GM18520 (cell line): ENCODE measurements at regions not wholly inside any gene's neighbourhood (a gene's known extent, or its start where the extent isn't known, plus 50 kb on each side); places are given as distances from the start of the nearest gene placed in this dataset.
"Not testable (repeated sequence)": the region's sequence is repeated elsewhere in the genome, so short reads cannot be mapped to it uniquely, and the experiment has no call there.

Source experiments
- ATAC-seq: cut with Tn5 transposase; IDR thresholded peaks from one replicate; pipeline ENCODE4 v1.9.1; 2021; ENCODE audit not compliant: unreplicated experiment

DNA sequence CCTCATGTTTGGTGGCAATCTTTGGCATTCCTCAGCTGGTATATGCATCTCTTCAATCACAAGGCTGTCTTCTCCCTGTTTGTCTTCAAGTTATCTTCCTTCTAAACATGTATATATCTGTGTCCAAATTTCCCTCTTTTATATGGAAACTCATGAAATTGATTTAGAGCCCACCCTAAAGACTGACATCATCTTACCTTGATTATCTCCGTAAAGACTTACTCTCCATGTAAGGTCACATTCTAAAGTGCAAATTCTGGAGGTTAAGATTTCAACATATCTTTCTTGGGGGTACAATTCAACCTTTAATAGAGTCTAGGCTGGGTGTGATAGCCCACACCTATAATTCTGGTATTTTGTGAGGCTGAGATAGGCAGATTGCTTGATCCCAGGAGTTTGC is 215.8 kb upstream of the LRRC4C start:
- ATAC-seq, result no peak

DNA sequence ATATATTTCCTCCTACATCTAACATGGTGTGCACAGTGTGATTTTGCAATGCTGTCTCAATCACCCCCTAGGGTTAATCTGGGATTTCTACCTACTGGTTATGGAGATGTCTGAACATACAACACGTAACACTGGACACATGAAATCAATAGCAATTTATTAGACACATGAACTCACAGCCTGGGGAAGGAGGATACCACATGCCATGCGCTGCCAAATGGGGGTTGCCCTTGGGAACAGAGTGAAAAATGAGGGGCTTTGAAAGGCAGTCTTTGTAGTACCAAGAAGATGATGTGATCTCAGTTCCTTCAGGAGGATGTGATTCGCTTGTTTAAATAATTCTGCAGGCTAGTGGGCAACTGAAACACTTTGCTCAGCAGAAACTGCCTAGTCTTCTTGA is 253.6 kb upstream of the LRRC4C start:
- ATAC-seq, result no peak

DNA sequence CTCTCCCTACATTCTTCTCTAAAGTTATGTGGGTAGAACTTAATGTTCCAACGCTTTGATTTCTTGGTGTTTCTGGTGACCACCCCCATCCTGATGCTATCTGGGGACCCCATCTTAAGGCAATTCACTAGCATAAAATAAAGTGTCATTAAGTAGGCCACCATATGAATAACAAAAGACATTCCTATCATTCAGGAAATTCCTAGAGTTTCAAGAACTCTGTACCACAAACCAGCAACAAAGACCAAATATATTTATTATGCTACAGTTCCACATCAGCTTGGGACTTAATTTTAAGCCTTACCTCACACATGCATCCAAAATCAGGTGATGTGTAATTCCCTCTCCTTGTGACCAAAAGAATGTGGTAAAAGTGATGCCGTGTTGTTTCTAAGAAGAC is 254.6 kb upstream of the LRRC4C start:
- ATAC-seq, result no peak

DNA sequence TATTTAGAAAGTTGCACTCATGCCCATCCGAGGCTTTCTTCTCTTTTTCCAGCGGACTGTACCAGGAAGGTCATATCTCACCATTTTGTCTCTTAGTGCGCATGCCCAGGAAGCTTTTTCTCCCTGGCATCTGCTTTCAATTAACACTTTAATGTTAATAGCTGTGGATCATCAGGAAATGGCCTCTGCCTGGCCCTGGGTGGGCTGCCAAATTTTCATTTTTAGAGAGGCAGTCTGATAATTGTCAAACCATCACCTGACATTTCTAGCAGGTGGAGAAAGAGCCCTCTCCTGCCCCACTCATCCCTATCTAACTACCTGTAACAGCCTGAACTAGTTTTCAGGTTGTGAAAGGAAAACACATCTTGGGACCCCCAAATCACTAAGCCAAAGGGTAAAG is 257.4 kb upstream of the LRRC4C start:
- ATAC-seq, result no peak

DNA sequence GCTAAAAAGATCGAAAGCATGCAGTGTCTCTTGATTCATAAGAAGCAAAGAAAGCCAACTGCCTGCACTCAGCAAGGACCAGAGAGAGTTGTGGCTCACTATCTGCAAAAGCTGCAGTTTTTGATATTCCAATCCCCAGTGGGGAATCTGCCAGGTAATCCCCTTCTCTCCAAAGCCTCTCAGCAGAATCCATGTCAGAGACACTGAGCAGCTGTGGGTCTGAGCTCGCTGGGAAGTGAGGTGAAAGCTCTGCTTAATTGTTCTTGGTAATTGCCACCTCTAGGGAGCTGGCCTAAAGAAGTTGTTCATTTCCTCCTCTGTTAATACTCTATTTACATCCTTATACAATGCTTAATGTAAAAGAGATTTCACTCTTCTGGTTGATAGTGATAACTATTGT is 261.3 kb upstream of the LRRC4C start:
- no peak for ATAC-seq

DNA sequence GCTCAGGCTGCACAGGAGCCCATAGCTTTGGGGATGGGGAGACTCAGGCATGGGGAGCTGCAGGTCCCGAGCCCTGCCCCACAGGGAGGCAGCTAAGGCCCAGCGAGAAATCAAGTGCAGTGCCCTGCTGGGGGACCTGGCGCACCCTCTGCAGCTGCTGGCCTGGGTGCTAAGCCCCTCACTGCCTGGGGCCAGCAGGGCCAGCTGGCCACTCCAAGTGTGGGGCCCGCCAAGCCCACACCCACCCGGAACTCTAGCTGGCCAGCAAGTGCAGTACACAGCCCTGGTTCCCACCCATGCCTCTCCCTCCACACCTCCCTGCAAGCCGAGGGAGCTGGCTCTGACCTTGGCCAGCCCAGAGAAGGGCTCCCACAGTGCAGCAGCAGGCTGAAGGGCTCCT is 268.7 kb upstream of the LRRC4C start:
- ATAC-seq, result not testable (repeated sequence)

DNA sequence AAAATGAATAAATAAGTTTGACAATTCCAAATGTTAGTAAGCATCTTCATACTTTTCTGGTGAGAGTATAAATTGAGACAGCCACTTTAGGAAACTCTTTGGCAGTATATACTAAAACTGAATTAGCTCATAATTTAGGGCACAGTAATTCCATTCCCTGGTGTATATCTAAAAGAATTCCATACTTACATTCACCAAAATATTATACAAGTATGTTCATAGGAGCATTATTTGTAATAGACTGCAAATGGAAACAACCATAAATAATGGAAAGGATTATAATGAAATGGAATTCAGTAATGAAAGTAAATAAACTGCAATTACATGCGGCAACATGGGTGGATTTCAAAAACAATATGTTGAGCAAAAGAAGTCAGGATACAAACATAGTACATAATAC is 315.8 kb upstream of the LRRC4C start:
- no peak for ATAC-seq

DNA sequence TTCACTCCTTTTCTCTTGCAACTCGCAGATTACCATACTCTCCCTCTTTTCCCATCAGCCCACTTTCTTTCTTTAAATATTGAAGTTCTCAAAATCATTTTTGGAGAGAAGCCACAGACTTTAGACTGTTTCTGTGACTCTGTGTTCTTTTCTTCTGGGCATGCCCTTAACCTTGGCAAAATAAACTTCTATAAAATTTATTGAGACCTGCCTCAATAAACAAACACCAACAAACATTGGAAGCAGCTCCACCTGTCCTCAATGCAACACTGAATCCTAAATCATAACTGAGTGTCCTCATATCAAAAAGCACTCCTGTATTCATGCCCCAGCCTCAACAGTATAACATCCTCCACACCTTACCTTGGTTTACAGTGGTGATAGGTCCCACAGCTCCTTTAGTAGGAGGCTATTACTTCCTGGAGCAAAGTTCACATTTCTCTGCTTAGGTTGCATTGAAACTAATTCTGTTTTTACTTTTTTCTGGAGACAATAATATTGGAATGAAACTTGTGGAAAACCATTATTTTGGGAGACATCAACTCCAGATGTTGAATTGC is 320.0 kb upstream of the LRRC4C start:
- ATAC-seq, result no peak

DNA sequence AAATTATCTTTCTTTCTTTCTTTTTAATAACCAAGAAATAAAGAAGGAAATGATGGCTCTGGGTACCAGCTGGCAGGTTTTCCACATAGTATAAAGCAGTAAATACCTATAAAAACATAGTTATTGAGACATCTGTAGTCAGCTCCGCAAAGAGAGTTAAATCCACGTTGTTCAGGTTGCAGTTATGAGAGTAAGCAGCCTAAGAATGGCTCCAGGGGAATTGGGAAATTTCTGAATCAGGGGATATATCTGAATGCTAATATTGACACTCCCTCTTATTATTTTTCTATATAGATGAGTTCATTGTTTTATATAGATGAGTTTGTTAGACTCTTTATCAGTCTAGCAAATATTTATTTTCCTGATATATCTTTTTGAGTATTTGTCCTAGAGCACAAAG is 322.0 kb upstream of the LRRC4C start:
- no peak for ATAC-seq

DNA sequence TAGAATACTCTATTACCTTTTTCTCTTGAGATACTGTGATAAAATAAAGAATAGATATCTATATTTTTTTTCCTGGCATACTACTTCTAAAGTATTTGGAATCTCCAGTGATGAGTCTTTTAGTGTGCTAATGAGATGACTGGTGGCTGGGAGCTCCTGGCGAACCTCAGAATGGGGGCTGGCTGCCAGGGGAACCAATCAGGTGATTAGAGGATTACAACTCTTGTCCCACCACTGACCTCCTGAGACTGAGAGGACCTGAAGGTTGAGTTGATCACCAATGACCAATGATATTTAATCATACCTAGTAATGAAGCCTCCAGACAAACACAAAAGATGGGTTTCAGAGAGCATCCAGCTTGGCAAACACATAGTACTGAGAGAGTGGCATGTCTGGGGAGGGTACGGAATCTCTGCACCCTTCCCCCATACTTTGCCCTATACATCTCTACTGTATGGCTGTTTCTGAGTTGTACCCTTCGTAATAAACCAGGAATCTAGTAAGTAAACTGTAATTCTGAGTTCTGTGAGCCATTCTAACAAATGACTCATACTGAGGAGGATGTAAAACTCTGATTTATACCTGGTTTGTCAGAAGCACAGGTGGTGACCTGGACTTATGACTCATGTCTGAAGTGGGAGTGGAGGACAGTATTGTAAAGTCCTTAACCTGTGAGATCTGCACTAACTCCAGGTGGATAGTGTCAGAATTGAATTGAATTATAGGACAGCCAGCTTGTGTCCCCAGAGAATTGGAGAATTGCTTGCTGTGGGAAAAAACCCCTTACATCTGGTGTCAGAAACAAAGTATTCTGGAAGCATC is 325.3 kb upstream of the LRRC4C start:
- no peak for ATAC-seq

DNA sequence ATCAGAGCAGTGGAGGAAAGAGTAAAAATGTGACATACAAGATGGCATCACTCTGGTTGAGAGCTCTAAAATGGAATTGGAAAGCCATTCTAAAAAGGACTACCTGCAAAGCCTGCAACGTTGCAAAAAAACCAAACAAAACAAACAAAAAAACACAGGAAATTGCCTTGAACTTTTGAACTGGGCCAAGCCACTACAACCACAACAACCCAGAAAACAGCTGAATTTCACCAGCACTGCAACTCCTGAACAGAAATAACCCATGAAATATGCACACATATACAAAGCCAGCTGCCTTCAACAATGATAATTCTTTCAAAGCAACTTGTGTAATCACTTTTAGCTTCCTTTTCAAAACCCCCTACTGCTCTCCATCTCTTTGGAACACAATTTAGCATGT is 326.6 kb upstream of the LRRC4C start:
- ATAC-seq, result no peak

DNA sequence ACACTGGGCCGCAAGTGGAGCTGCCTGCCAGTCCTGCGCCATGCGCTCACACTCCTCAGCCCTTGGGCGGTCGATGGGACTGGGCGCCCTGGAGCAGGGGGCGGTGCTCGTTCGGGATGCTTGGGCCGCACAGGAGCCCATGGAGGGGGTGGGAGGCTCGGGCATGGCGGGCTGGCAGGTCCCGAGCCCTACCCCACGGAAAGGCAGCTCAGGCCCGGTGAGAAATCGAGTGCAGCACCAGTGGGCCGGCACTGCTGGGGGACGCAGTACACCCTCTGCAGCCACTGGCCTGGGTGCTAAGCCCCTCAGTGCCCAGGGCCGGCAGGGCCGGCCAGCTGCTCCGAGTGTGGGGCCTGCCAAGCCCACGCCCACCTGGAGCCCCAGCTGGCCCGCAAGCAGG is 328.7 kb upstream of the LRRC4C start:
- no peak for ATAC-seq

DNA sequence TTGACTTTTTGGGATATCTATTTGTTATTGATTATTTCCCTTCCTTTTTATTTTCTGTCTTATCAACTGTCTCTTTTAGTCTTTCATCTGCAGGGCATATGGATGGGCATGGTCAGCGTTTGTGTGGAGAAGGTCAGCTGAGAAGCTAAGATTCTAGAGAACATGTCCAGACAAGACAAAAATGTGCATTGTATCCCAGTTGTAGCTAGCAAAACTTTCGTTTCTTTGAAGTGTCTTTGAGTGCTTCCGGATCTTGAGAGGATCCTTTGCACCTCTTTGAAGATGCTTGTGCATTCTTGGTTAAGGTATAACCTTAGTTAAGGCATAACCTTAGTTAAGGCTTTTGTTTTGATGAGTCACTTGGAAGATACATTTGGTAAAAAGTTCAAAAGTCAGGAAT is 329.9 kb upstream of the LRRC4C start:
- ATAC-seq, result no peak

DNA sequence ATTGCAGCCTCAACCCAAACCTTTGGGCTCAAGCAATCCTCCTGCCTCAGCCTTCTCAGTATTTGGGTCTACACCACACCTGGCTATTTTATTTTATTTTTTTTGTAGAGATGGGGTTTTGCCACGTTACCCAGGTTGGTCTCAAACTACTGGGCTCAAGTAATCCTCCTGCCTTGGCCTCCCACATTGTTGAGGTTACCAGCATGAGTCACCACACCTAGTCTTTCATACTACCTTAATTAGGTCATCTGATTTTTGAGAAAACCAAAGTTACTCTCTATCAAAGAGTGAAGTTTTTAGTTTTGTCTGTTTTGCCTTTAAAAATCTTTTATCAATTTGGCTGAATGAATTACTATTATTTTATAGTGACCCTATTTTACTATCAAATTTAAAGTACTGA is 335.6 kb upstream of the LRRC4C start:
- no peak for ATAC-seq

DNA sequence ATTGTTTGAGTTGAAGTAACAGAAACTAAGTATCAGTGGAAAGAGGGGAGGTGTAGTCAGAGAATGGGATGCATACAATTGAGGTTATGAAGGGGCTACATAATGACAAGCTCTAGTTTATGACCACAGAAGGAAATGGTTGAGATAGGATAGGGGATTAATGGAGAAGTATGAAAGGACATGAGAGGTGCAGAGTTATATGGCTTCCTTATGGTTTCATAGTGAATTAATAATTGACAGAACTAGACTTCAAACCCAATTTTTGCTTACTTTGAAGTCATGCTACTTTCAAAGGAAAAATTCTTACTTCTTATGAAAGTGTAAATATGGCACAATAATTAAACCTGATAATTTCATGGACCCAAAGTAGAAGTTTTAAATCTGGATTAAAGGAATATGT is 340.3 kb upstream of the LRRC4C start:
- ATAC-seq, result no peak

DNA sequence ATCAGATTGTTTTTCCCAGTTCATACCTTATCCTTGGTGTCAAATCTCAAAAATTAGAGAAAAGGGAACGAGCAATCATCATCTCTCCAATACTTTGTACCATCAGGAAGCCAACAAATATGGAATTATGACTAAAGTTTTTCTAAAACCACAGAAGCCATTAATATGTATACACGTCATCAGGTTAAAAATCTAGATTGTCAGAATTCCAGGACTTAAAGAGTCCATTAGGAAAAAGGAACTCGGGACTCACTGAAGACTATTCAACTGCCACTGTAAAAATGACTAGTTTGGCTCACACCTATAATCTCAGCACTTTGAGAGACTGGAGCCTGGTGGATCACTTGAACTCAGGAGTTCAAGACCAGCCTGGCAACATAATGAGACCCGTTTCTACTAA is 344.4 kb upstream of the LRRC4C start:
- ATAC-seq, result no peak

DNA sequence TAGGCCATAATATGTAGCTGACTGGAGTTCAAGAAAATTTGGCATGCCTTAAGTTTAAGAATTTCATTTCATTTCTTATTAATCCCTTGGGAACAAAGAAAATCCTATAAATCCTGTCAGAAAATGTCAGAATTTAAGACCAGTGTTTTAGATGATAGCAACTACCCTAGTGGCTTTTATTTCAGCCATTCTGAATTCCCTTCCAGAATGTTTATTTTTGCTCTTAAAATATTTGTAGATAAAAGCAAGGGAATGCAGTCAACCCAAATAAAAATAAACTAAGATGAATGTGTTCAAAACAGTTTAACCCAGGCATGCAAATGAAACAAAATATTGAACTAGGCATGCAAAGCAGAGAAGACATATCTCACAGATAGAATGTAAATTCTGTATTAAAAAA is 356.9 kb upstream of the LRRC4C start:
- no peak for ATAC-seq

DNA sequence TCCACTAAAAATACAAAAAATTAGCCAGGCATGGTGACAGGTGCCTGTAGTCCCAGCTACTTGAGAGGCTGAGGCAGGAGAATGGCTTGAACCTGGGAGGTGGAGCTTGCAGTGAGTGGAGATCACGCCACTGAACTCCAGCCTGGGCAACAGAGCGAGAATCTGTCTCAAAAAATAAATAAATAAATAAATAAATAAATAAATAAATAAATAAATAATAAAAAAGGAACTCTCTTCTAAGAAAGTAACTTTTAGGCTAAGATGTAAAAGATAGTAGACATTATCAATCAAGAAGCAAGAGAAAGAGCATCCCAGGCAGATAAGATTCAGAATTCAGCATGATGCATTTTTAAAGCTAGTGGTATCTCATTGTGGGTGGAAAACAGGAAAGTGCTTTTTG is 364.8 kb upstream of the LRRC4C start:
- ATAC-seq, result not testable (repeated sequence)

DNA sequence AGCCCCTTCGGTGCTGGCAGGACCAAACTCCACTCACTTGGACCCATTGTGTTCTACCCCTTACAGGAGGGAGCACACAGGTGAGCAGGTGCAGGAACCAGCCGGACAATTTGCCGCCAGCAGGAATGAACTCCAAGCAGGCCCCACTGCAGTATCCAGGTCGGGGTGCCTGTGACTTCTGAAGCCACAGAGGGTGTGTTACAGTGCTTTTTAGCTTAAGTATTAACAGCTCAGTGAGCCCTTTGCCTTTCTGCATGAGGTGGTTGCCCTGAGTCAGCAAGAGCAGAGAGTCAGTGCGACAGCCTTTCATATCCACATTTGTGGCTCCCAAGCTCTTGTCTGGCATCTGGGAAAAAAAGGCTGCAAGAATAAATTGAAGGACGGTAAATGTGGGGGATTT is 366.6 kb upstream of the LRRC4C start:
- no peak for ATAC-seq

DNA sequence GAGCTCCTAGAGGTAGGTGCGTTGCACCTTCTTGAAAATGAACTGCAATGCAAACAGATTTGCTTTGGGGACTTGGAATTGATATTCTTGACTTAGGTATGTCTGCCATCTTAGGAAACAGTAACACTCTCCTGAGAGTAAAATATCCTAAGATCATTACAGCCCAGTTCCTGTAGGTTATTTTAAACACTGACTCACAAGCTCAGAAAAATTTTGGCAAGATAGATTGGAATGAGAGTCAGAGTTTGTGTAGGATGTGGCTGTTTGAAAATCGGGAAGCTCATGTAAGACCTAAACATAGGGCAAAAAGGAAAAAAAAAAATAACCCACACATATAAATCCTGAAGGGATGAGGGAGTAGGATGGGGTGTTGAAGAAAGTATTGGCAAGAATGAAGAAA is 377.0 kb upstream of the LRRC4C start:
- ATAC-seq, result no peak

DNA sequence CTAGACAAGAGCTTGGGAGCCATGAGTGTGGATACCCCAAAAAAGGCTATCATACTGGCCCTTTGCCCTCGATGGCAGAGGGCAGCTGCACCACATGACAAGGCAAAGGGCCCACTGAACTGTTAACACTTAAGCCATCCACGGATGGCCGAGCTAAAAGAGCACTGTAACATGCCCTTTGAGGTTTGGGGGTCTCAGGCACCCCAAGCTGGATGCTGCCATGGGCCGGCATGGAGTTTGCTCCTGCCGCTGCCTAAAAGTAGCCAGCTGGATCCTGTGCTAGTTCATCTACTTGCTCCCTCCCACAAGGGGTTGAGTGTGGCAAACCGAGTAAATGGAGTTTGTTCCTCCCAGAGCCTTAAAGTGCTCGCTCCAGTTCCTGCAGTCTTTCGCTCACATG is 383.2 kb upstream of the LRRC4C start:
- no peak for ATAC-seq

DNA sequence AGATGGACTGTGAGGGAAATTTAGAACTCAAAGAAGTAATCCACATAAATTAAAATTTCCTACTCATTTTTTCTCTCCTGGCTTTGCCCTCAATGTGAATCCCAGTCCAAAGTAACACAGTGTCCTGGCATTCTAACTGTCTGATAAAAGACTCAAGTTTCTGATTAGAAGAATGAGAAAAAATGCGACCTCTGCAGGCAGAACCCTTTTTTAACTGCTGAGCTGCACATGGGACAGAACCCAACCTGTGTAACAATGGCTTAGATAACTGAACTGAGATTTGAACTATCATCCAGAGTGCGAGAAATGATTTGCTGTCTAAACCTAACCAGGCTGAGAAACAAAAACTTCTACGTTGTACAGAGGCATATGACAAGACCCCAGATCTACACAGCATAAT is 385.6 kb upstream of the LRRC4C start:
- ATAC-seq, result no peak

DNA sequence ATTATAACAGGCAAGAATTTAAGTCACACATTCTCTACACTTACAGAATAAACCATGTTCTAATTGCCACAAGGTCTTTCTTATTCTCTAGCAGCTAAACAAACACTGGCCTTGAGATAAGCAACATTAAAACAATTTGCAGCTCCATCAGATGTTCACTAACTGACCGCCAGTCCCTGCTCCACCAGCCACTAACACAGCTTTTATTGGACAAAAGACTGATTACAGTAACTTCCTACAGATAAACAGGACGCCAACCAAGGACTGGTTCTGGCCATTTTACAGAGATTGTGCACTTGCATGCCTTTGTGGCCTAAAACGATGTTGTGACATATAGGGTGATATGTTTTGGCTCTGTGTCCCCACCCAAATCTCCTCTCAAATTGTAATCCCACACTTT is 388.9 kb upstream of the LRRC4C start:
- ATAC-seq, result no peak
